HG03432 (cell line): ENCODE measurements at regions not wholly inside any gene's neighbourhood (a gene's known extent, or its start where the extent isn't known, plus 50 kb on each side); places are given as distances from the start of the nearest gene placed in this dataset.
A peak's percentile ranks its signal among the peaks of the same experiment; 100 is the strongest.

Experiments
- ATAC-seq: cut with Tn5 transposase; IDR thresholded peaks from one replicate; pipeline ENCODE4 v1.9.1; 2021; ENCODE audit warnings: mild to moderate bottlenecking, moderate library complexity; ENCODE audit not compliant: unreplicated experiment

- no peak for ATAC-seq
Observed at GRCh38 chr11:31912808-31913207, 101.7 kb upstream of the PAX6 start.

- no peak for ATAC-seq
Observed at GRCh38 chr11:31910950-31911576, 99.9 kb upstream of the PAX6 start.

GRCh38 chr11:31903225-31904074, 92.3 kb upstream of the PAX6 start:
- no peak for ATAC-seq

GRCh38 chr11:31902706-31903105, 91.6 kb upstream of the PAX6 start:
- ATAC-seq: no peak

- no peak for ATAC-seq
Observed at GRCh38 chr11:31895926-31896325, 84.8 kb upstream of the PAX6 start.

- ATAC-seq: no peak
Observed at GRCh38 chr11:31887180-31887579, 76.1 kb upstream of the PAX6 start.

- ATAC-seq: no peak
Observed at GRCh38 chr11:31884080-31884479, 73.0 kb upstream of the PAX6 start.

- no peak for ATAC-seq
Observed at GRCh38 chr11:31883435-31883834, 72.3 kb upstream of the PAX6 start.

GRCh38 chr11:31882951-31883392, 71.8 kb upstream of the PAX6 start:
- ATAC-seq: no peak

GRCh38 chr11:31881825-31882224, 70.7 kb upstream of the PAX6 start:
- no peak for ATAC-seq

GRCh38 chr11:31879681-31880080, 68.6 kb upstream of the PAX6 start:
- ATAC-seq: no peak

GRCh38 chr11:31877863-31878262, 66.7 kb upstream of the PAX6 start:
- no peak for ATAC-seq

GRCh38 chr11:31877083-31877482, 66.0 kb upstream of the PAX6 start:
- ATAC-seq: no peak

- no peak for ATAC-seq
Observed at GRCh38 chr11:31875866-31876560, 64.9 kb upstream of the PAX6 start.

- ATAC-seq: no peak
Observed at GRCh38 chr11:31874631-31875191, 63.6 kb upstream of the PAX6 start.

- ATAC-seq: no peak
Observed at GRCh38 chr11:31873124-31873523, 62.0 kb upstream of the PAX6 start.

- no peak for ATAC-seq
Observed at GRCh38 chr11:31872076-31872443, 60.9 kb upstream of the PAX6 start.

GRCh38 chr11:31871310-31872075, 60.4 kb upstream of the PAX6 start:
- ATAC-seq: no peak

- peak; percentile 50 for ATAC-seq
Observed at GRCh38 chr11:31870609-31871309, 59.6 kb upstream of the PAX6 start.

- ATAC-seq: no peak
Observed at GRCh38 chr11:31869986-31870385, 58.9 kb upstream of the PAX6 start.
